ENCODE measurements at regions not wholly inside any gene's neighbourhood (a gene's known extent, or its start where the extent isn't known, plus 50 kb on each side); places are given as distances from the start of the nearest gene placed in this dataset.

DNA sequence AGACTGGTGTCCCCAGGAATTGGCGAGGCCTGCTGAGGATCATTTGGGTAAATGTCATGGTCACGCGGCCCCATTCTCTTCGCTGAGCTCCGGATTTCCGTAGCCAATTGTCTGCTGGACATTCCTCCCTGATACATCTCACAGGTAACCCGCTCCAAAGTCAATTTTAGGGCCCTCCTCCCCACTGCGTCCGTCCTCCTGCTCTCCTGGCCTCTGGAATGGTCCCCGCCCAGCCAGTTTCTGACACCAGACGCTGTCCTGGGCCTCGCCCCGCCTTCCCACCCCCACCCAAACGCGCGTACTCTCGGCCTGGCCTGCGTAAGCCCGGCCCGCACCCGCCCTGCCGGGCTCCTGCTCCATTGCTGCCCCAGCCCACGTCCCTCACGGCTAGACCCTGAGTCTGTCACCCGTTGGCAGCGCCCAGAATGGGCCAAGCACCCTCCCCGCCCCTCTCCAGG, 202.0 kb downstream of the AUH start:
- 54% methylated on average over 27 of the region's 27 CpGs for WGBS
- Histone ChIP-seq H3K4me3 (ENCODE audit: low read depth, low read length) (no peak overlapping the region), H3K4me1 (ENCODE audit: insufficient read depth) (no peaks in the 10 kb centered on the region), H3K36me3 (ENCODE audit: insufficient read depth) (no peaks in the 10 kb centered on the region), H3K27ac (ENCODE audit: low read depth) (no peak overlapping the region)
- no peak for DNase-seq (ENCODE audit: extremely low spot score)

DNA sequence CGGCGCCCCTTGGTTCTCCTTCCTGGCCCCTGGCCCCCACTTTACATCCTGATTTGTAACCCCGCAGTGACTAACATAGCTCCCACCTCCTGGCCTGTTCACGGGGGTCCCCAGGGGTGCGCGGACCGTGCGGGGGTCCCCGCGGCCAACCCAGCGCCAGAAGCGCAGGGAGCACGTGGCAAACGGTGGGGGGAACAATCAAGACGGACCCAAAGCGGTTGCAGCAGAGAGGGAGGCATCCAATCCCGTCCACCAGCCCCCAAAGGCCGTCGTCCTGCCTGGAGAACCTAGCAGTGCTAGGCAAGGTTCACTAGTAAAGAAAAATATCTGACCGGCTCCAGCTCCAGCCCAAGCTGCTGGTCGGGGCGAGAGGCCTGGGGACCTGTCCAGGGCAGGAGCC, 201.5 kb downstream of the AUH start:
- H3K27ac ChIP-seq (ENCODE audit: low read depth) = no peak overlapping the region
- no peak overlapping the region for H3K4me3 ChIP-seq (ENCODE audit: low read depth, low read length)
- WGBS = 67% methylated on average over 22 of the region's 22 CpGs

DNA sequence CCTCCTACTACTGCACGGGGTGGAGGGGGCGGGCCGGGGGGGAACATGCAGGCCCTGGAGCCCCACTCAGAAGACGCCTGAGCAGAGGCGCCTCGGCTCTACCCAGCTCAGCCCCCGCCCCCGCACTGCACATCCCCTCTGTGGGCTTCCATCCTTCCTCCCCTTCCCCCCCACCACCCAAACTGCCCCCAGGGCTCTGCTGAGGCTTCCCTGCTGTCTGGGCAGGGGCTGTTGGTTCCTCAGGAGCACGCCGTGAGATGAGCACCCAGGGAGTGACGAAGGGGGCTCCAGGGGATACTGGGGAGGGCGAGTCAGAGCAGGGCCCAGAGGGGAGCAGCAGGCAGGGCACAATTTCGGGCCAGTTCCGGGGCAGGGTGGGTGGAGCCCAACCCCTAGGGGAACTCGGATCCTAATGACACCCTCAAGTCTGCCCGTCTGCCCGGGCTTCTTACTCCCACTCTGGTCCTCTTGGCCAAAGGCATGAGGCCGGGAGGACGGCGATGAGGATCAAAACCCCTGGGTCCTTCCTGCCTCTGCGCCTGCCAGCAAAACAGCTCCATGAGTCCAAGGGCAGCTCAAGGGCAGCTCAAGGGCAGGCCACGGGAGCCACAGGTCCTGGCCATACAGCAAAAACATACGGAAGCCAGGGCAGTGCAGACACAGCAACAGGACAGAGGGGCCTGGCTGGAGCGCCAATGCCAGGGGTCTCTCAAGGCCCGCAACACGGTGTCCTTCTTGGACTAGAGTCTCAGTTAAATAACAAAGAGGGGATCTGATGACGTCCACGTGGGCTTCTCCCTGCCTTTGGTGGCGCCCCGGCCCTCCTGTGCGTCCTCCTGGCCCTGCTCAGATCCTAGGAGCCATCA, 200.9 kb downstream of the AUH start:
- H3K27ac ChIP-seq (ENCODE audit: low read depth) = no peak overlapping the region
- WGBS = 90% methylated on average over 31 of the region's 31 CpGs

More for the DNA sequence above, 201.5 kb downstream of the AUH start:
- no peaks in the 10 kb centered on the region for H3K4me1 ChIP-seq (ENCODE audit: insufficient read depth)
- no peak for DNase-seq (ENCODE audit: extremely low spot score)
- H3K36me3 ChIP-seq (ENCODE audit: insufficient read depth) = no peaks in the 10 kb centered on the region

DNA sequence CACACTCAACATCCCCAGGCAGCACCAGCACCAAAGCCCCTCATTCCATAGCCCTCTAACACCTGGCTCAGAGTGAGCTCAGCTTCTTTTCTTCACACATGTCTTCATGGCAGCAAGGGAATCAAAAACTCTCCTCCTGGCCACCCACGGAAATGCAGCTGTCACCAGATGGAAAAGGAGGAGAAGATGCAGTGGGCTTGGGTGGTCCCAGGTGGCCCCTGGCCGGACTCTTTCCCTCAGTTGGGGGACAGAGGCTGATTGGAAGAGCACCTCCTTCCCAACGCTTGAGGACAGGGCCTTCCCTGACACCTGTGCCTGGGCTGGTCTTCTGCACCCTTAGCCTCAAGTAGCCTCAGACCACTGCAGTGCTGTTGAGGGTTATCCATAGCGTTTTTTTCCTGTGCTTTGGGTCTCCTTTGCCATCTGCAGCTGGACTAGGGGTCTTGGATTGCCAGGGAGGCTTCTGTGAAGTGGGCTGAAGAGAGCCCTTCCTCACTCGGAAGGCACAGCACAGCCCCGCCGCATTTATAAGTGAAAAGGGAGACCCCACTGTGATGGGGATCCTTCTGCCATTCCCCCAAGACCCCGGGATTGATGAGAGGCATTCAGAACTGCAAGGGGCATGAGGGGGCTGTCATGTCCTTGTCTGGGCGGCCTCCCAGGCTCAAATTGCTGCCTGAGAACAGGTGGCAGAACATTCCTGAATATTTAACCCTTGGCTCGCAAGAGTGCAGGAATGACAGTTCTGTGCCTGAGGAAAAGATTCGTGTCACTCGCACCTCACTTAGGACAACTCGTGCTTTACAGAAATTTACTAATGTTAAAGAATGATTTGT, 200.0 kb downstream of the AUH start:
- H3K27ac ChIP-seq (ENCODE audit: low read depth) = no peak overlapping the region
- no peaks in the 10 kb centered on the region for H3K4me1 ChIP-seq (ENCODE audit: insufficient read depth)
- DNase-seq (ENCODE audit: extremely low spot score) = no peak
- 89% methylated on average over 13 of the region's 13 CpGs for WGBS
- no peak overlapping the region for H3K4me3 ChIP-seq (ENCODE audit: low read depth, low read length)
- no peaks in the 10 kb centered on the region for H3K36me3 ChIP-seq (ENCODE audit: insufficient read depth)

More for the DNA sequence above, 200.9 kb downstream of the AUH start:
- H3K36me3 ChIP-seq (ENCODE audit: insufficient read depth) = no peaks in the 10 kb centered on the region
- H3K4me3 ChIP-seq (ENCODE audit: low read depth, low read length) = no peak overlapping the region
- DNase-seq (ENCODE audit: extremely low spot score) = no peak
- H3K4me1 ChIP-seq (ENCODE audit: insufficient read depth) = no peaks in the 10 kb centered on the region

DNA sequence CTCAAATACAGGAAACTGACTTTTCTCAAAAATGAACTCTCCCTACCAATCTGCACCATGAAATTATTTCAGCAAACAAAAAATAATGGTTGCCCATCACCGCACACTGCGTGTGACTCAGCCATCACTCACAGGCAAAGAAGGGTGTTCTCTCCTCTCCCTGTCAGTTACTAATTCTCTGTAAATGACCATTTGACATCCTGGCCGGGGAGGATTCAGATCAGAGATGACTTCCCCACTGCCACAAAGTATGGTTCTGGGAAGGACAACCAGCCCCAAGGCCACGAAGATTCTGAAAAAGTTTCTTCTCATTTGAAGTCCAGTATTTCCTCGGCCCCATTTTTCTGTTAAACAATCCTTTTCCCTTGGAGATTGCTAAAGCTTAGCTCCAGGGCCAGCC, 199.4 kb downstream of the AUH start:
- 87% methylated on average over 5 of the region's 5 CpGs for WGBS
- no peak for DNase-seq (ENCODE audit: extremely low spot score)
- H3K36me3 ChIP-seq (ENCODE audit: insufficient read depth) = no peaks in the 10 kb centered on the region
- no peak overlapping the region for H3K4me3 ChIP-seq (ENCODE audit: low read depth, low read length)
- no peak overlapping the region for H3K27ac ChIP-seq (ENCODE audit: low read depth)
- H3K4me1 ChIP-seq (ENCODE audit: insufficient read depth) = no peaks in the 10 kb centered on the region

DNA sequence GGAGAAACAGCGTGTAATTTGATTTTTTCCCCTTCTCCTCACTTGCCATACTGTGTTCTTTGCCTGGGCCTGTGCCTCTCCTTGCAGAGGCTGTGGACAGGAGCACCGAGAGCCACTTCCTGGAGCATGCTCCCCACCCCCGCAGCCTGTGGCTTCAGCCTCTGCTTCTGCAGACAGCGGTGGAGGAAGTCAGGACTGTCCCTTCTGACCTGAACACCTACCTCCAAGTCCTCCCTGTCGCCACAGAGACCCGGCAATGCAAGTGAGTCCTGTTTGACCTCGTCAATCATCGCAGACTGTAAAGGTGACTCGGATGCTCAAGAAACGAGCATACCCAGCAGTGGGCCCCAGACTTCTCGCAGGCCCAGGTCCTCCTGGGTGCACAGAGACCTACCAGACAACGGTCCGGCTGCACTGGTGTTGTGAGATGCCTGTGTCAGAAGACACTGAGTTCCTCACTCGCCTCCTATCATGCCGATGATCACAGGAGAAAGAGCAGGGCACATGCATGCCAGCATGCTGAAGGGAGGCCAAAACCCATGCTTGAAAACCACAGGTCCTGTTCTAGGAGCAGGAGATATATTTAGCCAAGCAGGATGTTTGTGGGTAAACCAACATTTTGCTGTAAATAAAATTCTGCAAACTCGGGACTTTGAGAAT, 198.8 kb downstream of the AUH start:
- DNase-seq (ENCODE audit: extremely low spot score) = no peak
- H3K36me3 ChIP-seq (ENCODE audit: insufficient read depth) = no peaks in the 10 kb centered on the region
- H3K4me1 ChIP-seq (ENCODE audit: insufficient read depth) = no peaks in the 10 kb centered on the region
- no peak overlapping the region for H3K4me3 ChIP-seq (ENCODE audit: low read depth, low read length)
- WGBS = 69% methylated on average over 16 of the region's 16 CpGs
- H3K27ac ChIP-seq (ENCODE audit: low read depth) = no peak overlapping the region

DNA sequence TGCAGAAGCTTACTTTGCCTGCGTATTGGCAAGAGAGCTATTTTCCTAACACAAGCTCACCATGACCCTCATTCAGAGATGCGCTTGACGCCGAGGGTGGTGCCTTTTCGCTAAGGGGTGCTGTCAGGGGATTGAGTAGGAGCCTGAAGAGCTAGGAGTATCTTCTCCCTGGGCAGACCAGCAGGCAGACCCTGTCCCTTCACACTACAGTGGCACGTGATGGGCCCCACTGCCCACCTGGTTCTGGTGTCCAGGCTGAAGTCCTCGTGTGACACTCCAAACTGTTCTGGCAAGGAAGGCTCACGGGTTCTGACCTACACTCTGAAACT, 198.3 kb downstream of the AUH start:
- DNase-seq (ENCODE audit: extremely low spot score) = no peak
- no peak overlapping the region for H3K27ac ChIP-seq (ENCODE audit: low read depth)

DNA sequence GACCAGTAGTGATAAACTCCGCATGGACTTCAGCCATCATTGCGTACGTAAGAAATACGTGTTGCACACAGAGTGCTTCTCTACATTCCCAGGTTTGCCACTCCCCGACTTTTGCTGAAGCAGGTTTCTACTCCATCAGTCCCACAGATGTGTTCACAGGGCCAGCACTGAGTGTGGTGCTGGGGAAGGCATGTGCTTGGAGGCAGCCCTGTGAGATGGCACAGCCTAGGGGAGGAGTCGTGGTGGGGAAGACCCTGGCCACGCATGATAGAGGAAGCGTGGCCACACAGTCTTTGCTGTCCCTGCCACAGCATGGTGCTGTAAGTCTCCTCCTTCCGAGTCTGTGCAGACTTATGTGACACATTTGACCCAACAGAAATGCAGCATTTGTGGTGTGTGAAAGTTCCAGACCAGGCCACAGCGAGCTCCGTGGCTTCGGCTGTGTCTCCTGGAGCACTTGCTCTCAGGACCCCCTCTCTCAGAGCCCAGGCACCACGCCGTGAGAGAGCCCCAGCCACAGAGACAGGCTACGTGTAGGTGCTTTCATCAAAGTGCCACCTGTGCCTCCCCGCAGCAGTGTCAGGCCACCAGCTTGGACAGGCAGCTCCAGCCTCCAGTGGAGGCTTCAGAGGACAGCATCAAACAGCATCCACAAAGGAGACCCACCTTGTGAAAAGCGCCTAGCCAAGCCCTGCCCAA, 197.8 kb downstream of the AUH start:
- H3K4me1 ChIP-seq (ENCODE audit: insufficient read depth) = no peaks in the 10 kb centered on the region
- H3K36me3 ChIP-seq (ENCODE audit: insufficient read depth) = no peaks in the 10 kb centered on the region
- WGBS = 91% methylated on average over 17 of the region's 17 CpGs
- no peak for DNase-seq (ENCODE audit: extremely low spot score)
- H3K27ac ChIP-seq (ENCODE audit: low read depth) = no peak overlapping the region
- H3K4me3 ChIP-seq (ENCODE audit: low read depth, low read length) = no peak overlapping the region

More for the DNA sequence above, 198.3 kb downstream of the AUH start:
- no peaks in the 10 kb centered on the region for H3K4me1 ChIP-seq (ENCODE audit: insufficient read depth)
- H3K36me3 ChIP-seq (ENCODE audit: insufficient read depth) = no peaks in the 10 kb centered on the region
- H3K4me3 ChIP-seq (ENCODE audit: low read depth, low read length) = no peak overlapping the region
- WGBS = 80% methylated on average over 8 of the region's 8 CpGs

Data from urinary bladder (tissue), 3 donors.